Anterior cingulate cortex (tissue), 58 donors: ENCODE measurements at regions not wholly inside any gene's neighbourhood (a gene's known extent, or its start where the extent isn't known, plus 50 kb on each side); places are given as distances from the start of the nearest gene placed in this dataset.

Source experiments
- DNase-seq, 58 donors: peaks; one replicate each; lab custom pipeline; 2025; lab: John Stamatoyannopoulos, UW

- DNase-seq: no peak
Observed at GRCh38 chr11:79561496-79561895, 120.7 kb upstream of the TENM4 start.

GRCh38 chr11:79550809-79551208, 110.0 kb upstream of the TENM4 start:
- DNase-seq: no peak

GRCh38 chr11:79547256-79547655, 106.4 kb upstream of the TENM4 start:
- DNase-seq: no peak

- DNase-seq: no peak
Observed at GRCh38 chr11:79546351-79546750, 105.5 kb upstream of the TENM4 start.

GRCh38 chr11:79544361-79544760, 103.5 kb upstream of the TENM4 start:
- DNase-seq: no peak

- DNase-seq: no peak
Observed at GRCh38 chr11:79543101-79543500, 102.3 kb upstream of the TENM4 start.

GRCh38 chr11:79541466-79541865, 100.6 kb upstream of the TENM4 start:
- DNase-seq: no peak

- DNase-seq: no peak
Observed at GRCh38 chr11:79538775-79539174, 97.9 kb upstream of the TENM4 start.

GRCh38 chr11:79536155-79536917, 95.5 kb upstream of the TENM4 start:
- no peak for DNase-seq

- DNase-seq: no peak
Observed at GRCh38 chr11:79535606-79536005, 94.8 kb upstream of the TENM4 start.

GRCh38 chr11:79525257-79525656, 84.4 kb upstream of the TENM4 start:
- DNase-seq: no peak

GRCh38 chr11:79522626-79523025, 81.8 kb upstream of the TENM4 start:
- no peak for DNase-seq

- no peak for DNase-seq
Observed at GRCh38 chr11:79520086-79520485, 79.3 kb upstream of the TENM4 start.

- no peak for DNase-seq
Observed at GRCh38 chr11:79515781-79516180, 75.0 kb upstream of the TENM4 start.

GRCh38 chr11:79514695-79515094, 73.9 kb upstream of the TENM4 start:
- no peak for DNase-seq

GRCh38 chr11:79514290-79514689, 73.5 kb upstream of the TENM4 start:
- no peak for DNase-seq

- DNase-seq: no peak
Observed at GRCh38 chr11:79512706-79513469, 72.1 kb upstream of the TENM4 start.

GRCh38 chr11:79510960-79511359, 70.1 kb upstream of the TENM4 start:
- no peak for DNase-seq

- DNase-seq: peak in 9 of 58 donors; percentile 3 to 23 (median 9)
Observed at GRCh38 chr11:79508461-79508860, 67.6 kb upstream of the TENM4 start.

- DNase-seq: no peak
Observed at GRCh38 chr11:79507706-79508105, 66.9 kb upstream of the TENM4 start.

- DNase-seq: no peak
Observed at GRCh38 chr11:79506734-79507344, 66.0 kb upstream of the TENM4 start.

GRCh38 chr11:79506124-79506523, 65.3 kb upstream of the TENM4 start:
- no peak for DNase-seq
